ENCODE measurements at regions not wholly inside any gene's neighbourhood (a gene's known extent, or its start where the extent isn't known, plus 50 kb on each side); places are given as distances from the start of the nearest gene placed in this dataset.

DNA sequence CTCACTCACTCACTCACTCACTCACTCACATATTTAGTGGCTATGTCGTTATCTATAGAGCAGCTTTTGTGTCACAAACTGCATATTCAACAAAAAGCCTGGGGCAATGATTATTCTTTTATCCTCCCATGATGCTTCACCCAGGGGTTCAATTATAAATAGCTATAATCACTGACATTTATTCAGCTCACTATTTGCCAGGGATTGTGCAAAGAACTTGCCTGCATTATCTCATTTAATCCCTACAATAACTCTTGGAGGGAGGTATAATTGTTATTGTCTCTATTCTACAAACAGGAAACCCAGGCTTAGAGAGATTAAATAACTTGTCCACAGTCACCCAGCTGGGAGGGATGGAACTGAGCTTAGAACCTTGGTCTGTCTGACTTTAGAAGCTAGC lies 298.0 kb upstream of the MSX2 start:
- no peak for TF ChIP-seq CTCF (conservative IDR thresholded peaks at IDR 0.05; ENCODE audit: control insufficient read depth, insufficient read depth, low read depth, low read length)
- no peak for DNase-seq (ENCODE audit: low read depth)
- H3K4me3 ChIP-seq (ENCODE audit: control insufficient read depth, low read depth, low read length): no peak overlapping the region

DNA sequence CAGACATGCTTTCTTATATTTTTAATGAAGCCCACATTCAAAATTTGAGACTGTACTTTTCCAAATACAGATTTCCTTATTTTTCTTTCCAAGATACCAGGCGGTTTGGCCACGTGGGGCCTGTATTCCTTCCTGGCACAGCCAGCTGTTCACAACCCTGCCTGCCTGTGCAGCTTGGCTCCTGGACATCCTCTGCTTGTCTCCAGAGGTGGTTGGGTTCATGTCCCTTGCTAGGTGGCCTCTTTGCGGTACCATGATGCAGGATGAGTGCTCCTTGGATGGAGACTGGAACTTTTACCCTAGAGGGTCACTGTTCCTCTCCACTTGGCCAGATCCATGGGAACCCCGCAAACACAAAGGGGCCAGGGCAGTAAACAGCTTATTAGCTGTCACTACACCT lies 297.5 kb upstream of the MSX2 start:
- no peak for TF ChIP-seq CTCF (conservative IDR thresholded peaks at IDR 0.05; ENCODE audit: control insufficient read depth, insufficient read depth, low read depth, low read length)
- no peak overlapping the region for H3K4me3 ChIP-seq (ENCODE audit: control insufficient read depth, low read depth, low read length)
- DNase-seq (ENCODE audit: low read depth): no peak

GRCh38 chr5:174427304-174427703 lies 297.1 kb upstream of the MSX2 start:
- TF ChIP-seq CTCF (conservative IDR thresholded peaks at IDR 0.05; ENCODE audit: control insufficient read depth, insufficient read depth, low read depth, low read length): no peak
- H3K4me3 ChIP-seq (ENCODE audit: control insufficient read depth, low read depth, low read length): no peak overlapping the region
- no peak for DNase-seq (ENCODE audit: low read depth)

GRCh38 chr5:174428895-174429294 lies 295.5 kb upstream of the MSX2 start:
- no peak for DNase-seq (ENCODE audit: low read depth)
- H3K4me3 ChIP-seq (ENCODE audit: control insufficient read depth, low read depth, low read length): no peak overlapping the region
- TF ChIP-seq CTCF (conservative IDR thresholded peaks at IDR 0.05; ENCODE audit: control insufficient read depth, insufficient read depth, low read depth, low read length): no peak

GRCh38 chr5:174430940-174431339 lies 293.4 kb upstream of the MSX2 start:
- no peak overlapping the region for H3K4me3 ChIP-seq (ENCODE audit: control insufficient read depth, low read depth, low read length)
- DNase-seq (ENCODE audit: low read depth): no peak
- TF ChIP-seq CTCF (conservative IDR thresholded peaks at IDR 0.05; ENCODE audit: control insufficient read depth, insufficient read depth, low read depth, low read length): no peak

- TF ChIP-seq CTCF (conservative IDR thresholded peaks at IDR 0.05; ENCODE audit: control insufficient read depth, insufficient read depth, low read depth, low read length): no peak
- H3K4me3 ChIP-seq (ENCODE audit: control insufficient read depth, low read depth, low read length): no peak overlapping the region
- DNase-seq (ENCODE audit: low read depth): no peak
Measured at GRCh38 chr5:174431504-174431903, 292.9 kb upstream of the MSX2 start.

GRCh38 chr5:174433098-174433497 lies 291.3 kb upstream of the MSX2 start:
- H3K4me3 ChIP-seq (ENCODE audit: control insufficient read depth, low read depth, low read length): no peak overlapping the region
- TF ChIP-seq CTCF (conservative IDR thresholded peaks at IDR 0.05; ENCODE audit: control insufficient read depth, insufficient read depth, low read depth, low read length): no peak
- no peak for DNase-seq (ENCODE audit: low read depth)

Measured in fibroblast of mammary gland (primary cell).